ENCODE measurements at regions not wholly inside any gene's neighbourhood (a gene's known extent, or its start where the extent isn't known, plus 50 kb on each side); places are given as distances from the start of the nearest gene placed in this dataset.

DNA sequence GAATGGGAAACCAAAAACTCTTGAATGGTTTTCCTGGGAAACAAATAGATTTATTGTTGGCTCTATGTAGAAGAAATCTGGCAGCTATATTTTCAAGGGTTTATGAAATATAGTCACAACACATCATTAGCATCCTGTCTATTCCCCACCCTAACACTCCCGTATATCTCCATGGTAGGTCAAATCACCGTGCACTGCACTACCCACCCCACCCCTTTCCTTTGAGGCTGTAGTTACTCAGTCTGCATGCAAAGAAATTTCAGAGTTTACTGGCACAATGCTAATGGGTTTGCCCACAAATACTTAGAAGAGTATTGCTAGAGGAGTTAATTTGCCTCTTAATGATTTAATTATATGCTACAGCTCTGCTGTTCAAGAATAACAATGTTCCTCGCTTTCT lies 329.1 kb upstream of the TSHZ2 start:
- no peak for DNase-seq (ENCODE audit: low read depth)

DNA sequence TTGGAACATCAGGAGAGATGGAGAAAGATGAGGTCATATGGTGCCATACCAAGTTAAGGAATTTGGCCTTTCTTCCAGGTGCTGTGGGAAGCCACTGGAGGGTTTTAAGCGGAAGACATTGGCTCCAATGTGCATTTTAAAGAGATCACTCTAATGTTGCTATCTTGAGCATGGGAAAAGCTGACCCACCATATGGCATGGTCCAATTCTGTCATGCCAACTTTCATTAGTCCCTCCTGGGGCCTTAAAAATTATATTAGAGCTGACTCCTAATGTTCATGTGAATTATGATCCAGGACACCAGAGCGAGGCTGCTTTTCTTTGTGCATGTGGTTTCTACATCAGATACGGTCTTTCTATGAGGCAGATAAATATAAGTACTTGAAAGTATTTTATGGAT lies 335.0 kb upstream of the TSHZ2 start:
- no peak for DNase-seq (ENCODE audit: low read depth)

DNA sequence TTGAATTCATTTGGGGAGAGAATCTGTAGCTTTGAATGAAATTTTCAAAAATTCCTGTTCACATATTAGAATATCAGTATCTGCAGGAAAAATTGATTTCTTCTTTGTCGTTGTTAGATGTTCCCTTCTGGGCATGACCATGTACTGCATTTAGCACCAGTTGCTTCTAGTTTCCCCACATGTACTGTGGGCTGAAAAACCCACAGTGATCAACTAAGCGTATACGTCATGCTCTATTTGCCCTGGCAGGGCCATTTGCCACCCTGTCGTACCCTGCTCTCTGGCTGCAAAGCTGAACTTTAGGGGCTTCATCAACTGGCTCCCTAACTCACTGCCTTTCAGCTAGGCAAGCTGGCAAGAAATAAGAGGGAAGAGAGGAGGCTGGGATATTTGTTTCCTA lies 340.7 kb upstream of the TSHZ2 start:
- no peak for DNase-seq (ENCODE audit: low read depth)

DNA sequence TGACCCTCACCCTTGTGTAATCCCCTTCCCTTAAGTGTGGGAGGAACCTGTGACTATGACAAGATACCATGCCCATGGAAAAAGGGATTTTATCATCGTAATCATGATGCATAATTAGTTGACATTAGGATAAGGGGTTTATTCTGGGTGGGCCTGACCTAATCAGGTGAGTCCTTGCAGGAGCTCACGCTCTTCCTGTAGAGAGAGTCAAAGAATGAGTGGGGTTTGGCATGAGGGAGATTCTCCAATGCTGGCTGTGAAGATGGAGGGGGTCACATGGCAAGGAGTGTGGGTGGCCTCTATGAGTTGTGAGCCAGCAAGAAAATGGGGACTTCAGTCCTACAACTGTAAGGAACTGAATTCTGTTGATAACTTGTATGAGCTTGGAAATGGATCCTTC lies 342.0 kb upstream of the TSHZ2 start:
- DNase-seq (ENCODE audit: low read depth), result no peak

DNA sequence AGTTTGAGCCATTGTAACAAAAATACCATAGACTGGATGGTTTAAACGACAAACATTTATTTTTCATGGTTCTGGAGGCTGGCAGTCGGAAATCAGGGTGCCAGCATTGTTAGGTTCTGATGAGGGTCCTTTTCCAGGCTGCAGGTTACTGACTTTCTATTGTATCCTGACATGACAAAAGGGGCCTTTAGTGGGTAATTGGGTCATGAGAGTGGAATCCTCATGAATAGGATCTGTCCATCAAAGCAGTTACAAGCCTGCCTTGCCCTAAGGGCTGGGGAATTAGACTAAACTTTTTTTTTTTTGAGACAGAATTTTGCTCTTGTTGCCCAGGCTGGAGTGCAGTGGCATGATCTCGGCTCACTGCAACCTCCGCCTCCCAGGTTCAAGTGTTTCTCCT lies 347.9 kb upstream of the TSHZ2 start:
- no peak for DNase-seq (ENCODE audit: low read depth)

DNA sequence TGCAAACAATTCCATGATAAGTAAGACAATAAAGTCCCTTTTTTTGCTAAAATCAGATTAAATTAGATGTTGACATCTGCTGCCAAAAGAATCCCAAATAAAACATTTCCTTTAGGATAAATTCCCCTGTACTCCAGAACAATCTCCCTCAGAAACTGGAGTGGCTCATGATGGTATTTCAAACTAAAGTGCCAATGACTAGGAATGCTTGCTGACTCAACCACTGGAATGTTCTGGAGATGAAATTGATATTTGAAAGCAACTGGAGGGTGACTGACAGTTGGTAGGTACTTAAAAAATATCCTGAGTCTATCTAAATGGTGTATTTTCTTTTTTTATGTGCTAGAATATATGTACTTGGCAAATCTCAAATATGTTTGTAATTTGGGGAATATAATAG lies 350.1 kb upstream of the TSHZ2 start:
- DNase-seq (ENCODE audit: low read depth), result no peak

DNA sequence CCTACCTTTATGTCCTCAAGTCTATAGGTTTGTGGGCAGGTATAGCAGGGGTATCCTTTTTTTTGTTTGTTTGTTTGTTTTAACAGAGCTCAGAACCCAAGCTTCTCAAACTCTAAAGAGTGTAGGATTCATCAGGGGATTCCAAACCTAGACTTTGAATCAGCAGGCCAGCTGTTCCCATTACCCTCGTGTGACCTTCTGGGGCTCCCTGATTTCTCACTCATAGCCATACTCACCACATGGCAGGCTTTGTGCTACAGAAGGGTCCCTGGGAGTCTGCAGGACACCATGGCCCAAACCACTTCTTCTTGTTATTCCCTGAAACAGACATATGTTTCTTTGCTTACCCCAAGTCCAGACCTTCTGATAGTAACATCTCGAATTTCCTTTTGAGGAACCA lies 350.8 kb upstream of the TSHZ2 start:
- no peak for DNase-seq (ENCODE audit: low read depth)

DNA sequence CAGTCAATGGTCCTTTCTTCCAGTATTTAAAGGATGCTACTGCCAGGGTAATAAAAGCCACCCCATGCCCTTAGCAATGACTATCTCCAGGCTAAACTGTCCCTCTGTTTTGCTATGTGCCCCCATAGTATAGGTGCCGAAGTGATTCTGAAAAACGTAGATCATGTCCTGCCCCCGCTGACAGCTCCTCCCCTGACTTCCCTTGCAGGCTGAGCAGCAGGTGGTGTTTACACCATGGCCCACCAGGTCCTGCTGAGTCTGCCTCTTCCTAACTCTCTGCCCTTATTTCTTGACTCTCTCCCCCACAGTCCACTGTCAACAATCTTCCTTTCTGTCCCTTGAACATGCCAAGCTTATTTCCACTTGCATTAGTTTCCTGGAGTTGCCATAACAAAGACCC lies 352.5 kb upstream of the TSHZ2 start:
- no peak for DNase-seq (ENCODE audit: low read depth)

DNA sequence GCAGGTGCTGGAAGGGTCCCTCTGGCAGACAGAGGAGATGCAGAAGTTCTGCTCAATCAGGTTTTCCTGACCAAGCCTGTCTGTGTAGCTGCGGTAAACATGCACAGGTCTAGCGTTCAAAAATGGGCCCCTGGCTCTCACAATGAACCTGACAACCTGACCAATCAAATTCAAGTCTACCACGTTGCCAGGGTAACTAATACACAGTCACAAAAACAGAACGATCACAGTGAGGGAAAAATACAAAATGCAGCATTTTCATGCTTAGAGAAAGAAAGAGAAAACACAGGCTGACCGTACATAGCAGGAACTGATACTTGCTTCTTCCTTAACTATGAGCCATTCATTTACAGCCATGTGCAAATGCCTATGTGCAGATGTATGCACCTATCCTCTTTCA lies 353.1 kb upstream of the TSHZ2 start:
- no peak for DNase-seq (ENCODE audit: low read depth)

DNA sequence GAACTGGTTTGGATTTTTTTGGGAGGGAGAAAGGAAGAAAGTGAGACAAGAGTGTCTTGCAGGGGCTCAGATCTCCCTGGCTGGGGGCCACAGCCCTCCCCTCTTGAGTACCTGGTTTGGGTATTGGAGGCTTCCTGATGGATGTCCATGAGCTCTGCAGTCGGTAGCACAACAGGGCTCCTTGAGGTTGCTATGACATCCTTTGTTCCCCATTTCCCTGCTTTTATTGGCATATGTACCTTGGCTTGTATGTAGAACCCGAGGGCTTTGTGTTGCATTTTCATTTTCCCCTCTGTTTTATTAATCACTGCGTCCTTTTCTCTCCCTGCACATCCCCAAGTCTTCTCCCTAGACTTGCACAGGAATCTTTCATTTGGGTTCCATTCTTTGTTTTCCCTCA lies 355.5 kb upstream of the TSHZ2 start:
- DNase-seq (ENCODE audit: low read depth), result no peak

DNA sequence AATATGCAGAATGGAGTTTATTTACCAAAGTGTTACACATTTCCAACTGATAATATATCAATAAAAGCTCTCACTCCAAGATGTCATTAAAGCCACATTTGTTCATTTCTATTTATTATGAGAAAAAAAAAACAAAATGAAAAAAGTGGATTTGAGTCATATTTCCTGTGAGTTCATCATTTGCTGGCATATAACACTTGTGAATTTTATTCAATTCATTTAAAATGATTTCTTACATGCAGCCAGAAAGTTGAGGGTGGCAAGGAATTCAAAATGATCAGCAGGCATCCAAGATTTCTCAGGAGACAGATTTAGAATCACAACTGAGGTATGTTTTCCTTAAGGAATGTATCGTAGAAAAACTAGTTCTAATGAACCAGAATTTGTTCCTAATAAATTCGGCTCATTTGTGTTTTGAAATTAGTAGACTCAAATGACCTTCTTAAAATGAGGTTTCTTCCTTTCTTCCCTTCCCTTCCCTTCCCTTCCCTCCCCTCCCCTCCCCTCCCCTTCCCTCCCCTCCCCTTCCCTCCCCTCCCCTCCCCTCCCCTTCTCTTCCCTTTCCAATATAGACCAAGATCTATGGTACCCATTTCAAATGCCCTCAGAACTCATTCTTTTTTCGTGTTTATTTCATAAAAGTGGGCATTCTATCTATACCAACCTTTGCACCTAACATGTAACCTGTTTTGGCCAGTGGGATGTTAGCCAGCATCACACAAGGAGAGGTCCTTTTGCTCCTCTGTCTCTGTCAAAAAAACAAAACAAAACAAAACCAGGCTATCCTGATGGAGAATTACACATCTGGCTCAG lies 357.9 kb upstream of the TSHZ2 start:
- no peak for DNase-seq (ENCODE audit: low read depth)

DNA sequence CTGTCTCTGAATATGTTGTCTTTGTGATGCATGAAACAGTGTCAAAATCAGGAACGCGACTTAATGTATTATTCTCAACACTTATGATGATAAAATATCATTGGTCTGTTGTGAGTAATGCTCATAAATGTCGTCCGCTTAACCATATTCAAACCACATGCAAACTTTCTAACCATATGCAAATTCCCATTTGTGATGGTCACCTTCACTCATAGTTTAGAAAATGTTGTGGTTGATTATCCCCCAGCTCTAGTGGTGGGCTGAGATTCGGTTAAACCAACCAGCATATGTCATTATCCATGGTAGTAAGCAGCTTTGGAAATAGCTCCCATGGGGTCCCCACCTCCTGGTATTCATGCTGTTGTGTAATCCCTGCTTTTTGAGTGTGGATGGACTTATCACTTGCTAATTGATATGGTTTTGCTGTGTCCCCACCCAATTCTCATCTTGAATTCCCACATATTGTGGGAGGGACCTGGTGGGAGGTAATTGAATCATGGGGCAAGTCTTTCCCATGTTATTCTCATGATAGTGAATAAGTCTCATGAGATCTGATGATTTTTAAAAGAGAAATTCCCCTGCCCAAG lies 360.0 kb upstream of the TSHZ2 start:
- DNase-seq (ENCODE audit: low read depth), result no peak

DNA sequence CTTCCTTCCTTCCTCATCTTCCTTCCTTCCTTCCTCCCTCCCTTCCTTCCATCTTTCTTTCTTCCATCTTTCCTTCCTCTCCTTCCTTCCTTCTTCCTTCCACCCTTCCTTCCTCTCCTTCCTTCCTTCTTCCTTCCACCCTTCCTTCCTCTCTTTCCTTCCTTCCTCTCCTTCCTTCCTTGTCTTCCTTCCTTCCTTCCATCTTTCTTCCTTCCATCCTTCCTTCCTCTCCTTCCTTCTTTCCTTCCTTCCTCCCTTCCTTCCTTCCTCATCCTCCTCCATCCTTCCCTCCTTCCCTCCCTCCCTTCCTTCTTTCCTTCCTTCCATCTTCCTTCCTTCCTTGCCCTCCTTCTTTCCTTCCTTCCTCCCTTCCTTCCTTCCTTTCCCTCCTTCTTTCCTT lies 361.4 kb upstream of the TSHZ2 start:
- no peak for DNase-seq (ENCODE audit: low read depth)

DNA sequence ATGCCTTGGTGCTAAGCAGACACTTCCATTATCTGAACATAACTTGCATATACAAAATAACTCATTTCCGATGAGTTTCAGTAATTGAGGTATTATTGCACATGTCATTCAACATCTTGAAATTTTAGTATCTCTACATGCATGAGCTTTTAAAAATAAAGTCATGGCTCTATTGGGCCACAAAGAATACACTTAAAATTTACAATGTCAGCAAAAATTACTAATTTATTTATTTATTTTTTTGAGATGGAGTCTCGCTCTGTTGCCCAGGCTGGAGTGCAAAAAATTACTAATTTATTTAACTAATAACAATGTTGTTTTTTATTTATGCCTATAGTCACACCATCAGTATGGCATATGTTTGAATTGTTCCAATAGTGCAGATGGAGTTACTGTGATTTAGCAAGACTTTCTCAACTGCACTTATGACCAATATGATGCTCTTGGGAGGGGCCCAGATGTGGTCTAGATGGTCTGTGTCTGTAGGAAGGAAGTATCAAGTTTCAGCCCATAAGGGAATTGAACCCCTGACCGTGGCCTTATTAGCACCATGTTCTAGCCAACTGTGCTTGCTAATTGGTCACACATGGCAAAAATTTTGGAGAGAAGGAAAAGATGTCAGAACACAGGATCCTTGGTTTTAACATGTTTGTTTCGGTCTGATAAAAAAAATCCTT lies 370.7 kb upstream of the TSHZ2 start:
- no peak for DNase-seq (ENCODE audit: low read depth)

DNA sequence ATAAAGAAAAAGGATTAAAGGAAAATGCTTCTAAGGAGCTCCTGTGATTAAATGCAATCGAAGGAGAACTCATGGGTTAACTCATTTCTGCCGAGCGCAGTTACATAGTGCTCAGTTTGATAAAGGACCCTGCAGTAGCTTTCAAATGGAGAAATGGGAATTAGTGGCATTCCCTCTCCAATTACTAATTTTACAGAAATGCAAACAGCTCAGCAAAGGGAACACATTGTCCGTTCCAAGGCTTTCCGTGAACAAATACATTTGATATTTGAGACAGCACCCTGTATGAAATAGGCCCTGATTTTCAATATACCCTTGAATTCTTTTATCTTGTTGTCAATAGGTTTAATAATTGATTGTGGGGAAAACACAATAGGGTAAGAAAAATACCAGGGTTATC lies 375.9 kb upstream of the TSHZ2 start:
- DNase-seq (ENCODE audit: low read depth), result no peak

DNA sequence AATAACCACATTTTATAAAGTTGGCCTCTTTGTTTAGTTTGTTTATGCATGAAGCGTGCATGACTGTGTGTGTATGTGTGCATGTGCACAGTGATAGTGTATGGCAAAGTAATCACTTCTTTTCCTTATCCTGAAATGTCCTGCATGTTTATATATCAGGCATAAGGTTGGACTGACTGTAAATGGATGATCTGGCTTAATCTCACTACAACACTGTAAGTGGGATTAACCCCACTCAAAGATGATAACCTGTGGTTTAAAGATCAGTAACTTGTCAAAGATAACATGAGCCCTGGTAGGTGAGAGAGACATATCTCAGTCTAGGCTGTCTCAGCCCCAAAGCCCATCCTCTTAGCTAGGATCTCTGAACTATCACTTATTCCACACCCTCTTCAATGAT lies 376.6 kb upstream of the TSHZ2 start:
- no peak for DNase-seq (ENCODE audit: low read depth)

DNA sequence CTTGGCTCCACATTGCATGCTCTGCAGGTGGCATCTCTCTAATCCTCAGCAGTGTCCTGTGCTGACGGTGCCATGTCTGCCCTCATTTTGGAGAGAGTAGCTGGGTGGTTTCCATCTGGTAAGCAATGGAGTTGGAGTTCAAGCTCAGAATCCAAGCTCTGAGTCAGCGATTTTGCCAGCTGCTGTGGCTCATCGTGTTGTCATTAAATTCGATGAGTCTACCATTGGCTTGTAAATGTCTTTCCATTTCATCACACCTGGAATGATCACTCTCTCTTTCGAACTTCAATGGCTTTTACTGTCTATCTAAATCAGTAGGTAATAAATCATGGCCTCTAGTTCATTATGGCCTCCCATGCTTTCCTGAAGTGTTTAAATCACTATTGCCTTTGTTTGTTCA lies 378.5 kb upstream of the TSHZ2 start:
- DNase-seq (ENCODE audit: low read depth), result no peak

DNA sequence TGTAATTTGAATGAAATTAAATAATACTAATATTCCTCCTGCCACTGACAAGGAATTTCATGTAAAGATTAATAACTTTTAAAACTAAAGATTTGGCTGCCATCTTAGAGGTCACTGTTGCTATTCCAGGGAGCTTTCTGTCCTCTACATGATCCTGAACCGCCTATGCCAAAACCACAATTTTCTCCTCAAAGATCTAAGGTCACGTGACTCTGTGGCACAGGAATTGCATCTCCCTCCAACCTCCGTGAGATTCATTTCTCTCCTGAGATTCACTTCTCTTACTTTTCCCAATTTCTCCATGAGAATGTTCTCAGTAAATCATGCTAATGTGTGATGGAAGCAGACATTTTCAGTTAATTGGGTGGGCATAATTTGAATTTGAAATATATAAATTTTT lies 379.6 kb upstream of the TSHZ2 start:
- DNase-seq (ENCODE audit: low read depth), result no peak

DNA sequence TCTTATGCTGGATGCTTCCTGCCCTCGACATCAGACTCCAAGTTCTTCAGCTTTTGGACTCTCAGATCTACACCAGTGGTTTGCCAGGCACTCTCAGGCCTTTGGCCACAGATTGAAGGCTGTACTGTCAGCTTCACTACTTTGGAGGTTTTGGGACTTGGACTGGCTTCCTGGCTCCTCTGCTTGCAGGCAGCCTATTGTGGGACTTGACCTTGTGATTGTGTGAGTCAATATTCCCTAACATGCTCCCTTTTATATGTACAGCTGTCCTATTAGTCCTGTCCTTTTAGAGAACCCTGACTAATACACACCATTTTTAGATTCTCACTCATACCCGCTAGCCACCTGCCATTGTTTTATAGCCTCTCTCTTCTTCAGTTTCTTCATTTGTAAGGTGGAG lies 382.1 kb upstream of the TSHZ2 start:
- no peak for DNase-seq (ENCODE audit: low read depth)

DNA sequence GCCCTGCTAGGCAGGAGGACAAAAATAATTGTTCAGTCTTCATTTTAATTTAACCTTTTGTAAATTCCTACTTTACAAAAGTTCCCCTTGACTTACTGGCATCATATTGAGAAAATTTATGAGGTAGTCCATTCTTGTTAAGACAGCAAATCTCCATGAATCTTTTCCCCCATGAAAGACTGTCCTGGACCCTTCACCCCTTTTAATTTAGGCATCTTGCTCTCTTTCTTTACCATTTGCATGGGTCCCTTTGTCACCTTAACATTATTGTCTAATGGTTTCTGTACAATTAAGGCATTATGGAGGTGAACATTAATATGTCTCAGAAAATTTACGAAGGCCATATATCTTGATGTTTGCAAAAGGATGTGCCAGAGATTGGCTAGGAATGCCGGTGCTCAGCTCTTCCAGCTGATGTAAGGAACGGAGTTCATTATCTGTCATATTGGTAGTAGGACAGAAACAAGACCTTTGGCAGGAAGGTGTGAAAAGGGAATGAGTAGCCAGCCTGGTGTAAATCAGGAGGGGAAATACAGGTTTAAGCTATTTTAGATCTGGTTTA lies 382.8 kb upstream of the TSHZ2 start:
- no peak for DNase-seq (ENCODE audit: low read depth)

DNA sequence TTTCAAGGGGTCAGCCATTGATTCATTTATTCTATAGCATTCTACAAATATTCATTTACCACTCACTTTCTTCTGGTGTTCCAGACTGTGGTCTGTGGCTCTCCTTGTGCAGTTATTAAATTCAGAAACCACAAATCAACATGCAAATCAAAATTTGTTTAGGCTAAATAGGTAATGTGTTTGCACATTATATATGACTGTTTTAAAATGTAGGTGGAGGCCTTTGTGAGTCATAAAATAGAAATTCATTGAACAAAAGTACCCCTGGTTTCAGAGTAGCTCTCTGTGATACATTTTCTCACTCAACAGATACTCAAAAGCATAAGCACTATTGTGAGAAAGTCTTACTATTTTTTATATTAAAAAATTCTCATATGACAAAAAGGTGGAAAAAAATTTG lies 385.5 kb upstream of the TSHZ2 start:
- DNase-seq (ENCODE audit: low read depth), result no peak

DNA sequence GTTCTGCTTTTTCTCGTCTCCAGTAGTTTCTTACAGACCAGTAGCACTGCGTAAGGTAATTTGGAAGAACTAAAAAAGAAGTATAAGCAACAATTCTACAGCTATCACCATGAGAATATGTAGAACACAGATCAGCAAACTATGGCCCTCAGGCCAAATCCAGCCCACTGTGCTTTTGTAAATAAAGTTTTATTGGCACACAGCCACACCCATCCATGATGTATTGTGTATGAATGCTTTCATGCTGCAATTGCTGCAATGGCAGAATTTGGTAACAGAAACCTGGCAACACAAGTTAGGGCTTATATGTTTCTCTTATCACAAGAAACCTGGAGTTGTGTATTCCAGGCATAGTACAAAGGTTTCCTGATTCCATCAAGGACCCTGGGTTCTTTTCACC lies 386.8 kb upstream of the TSHZ2 start:
- no peak for DNase-seq (ENCODE audit: low read depth)

DNA sequence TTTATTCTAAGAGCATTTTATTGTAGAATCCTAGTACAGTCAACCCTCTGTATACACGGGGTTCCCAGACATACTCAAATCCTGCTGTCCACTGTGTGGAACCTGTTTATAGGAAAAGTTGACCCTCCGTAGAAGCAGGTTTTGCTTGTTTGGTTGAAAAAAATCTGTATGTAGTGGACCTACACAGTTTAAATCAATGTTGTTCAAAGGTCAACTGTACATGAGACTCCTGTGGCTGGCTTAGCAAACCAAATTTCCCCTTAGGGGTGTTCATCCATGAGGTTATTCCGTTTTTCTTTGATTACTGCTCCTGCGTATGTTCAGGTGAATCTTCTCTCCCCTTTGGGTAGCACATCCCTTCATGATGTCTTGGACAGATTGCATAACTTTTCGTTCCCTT lies 387.0 kb upstream of the ZFP64 start:
- no peak for DNase-seq (ENCODE audit: low read depth)

Measured in T-helper 22 cell (primary cell).